ENCODE measurements at regions not wholly inside any gene's neighbourhood (a gene's known extent, or its start where the extent isn't known, plus 50 kb on each side); places are given as distances from the start of the nearest gene placed in this dataset.

DNA sequence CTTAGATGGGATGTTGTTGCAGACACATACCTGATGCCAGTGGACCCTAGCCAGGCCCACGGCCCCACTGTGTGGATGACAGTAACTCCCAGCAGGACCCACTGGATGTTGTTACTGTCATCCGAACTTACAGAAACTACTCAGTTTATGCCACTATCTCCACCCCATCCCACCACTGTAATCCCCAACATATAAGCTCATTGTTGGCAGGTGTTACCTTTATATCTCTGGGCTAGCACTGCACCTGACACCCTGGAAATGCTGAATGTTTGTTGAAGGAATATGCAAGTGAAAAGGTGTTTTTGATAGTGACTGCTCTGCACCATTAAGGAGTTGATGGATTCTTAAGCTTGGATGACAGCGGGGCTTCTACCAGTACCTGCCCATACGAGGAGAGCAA is 133.5 kb upstream of the ASB18 start:
- no peak overlapping the region for H2AFZ ChIP-seq (ENCODE audit: low read depth, low read length)
- no peak overlapping the region for H3K4me3 ChIP-seq (ENCODE audit: low read length)
- no peaks in the 10 kb centered on the region for H3K9me3 ChIP-seq (ENCODE audit: low read length)
- no peak for TF ChIP-seq RAD21 (conservative IDR thresholded peaks at IDR 0.05)
- no peak overlapping the region for H3K9ac ChIP-seq (ENCODE audit: low read length)
- H3F3A ChIP-seq (ENCODE audit: insufficient read depth, low read length, poor library complexity, severe bottlenecking), result no peaks in the 10 kb centered on the region
- H3K79me2 ChIP-seq (replicated peaks; ENCODE audit: insufficient read depth, low read length), result no peaks in the 10 kb centered on the region
- H3K4me2 ChIP-seq (ENCODE audit: low read length), result no peak overlapping the region
- no peaks in the 10 kb centered on the region for H4K20me1 ChIP-seq (ENCODE audit: insufficient read depth)
- H3K9me2 ChIP-seq (ENCODE audit: insufficient read depth, low read length), result no peaks in the 10 kb centered on the region
- H3K27me3 ChIP-seq (ENCODE audit: insufficient read depth, low read depth, low read length), result no peaks in the 10 kb centered on the region
- no peak overlapping the region for H3K27ac ChIP-seq (ENCODE audit: low read length)
- H3K36me3 ChIP-seq (ENCODE audit: insufficient read depth, low read length), result no peaks in the 10 kb centered on the region

DNA sequence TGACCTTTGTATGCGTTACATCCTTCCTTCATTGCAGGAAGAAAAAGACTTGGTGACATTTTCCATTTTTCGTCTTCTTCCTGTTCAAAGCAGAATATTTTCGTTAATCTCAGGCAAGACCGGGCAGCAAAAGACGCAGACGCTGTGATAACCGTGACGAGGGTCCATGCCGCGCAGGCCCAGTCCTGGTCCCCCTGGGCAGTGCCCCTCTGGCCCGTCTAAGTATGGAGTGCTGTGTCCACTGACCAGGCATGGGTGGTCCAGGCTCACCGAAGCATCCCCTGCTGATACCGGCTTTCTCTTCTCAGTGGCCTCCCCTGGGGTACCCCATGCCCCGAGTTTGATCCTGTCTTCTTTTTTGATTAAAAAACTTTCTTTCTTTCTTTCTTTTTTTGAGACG is 135.2 kb upstream of the ASB18 start:
- Histone ChIP-seq H3K4me3 (ENCODE audit: low read length) (no peak overlapping the region), H3K4me2 (ENCODE audit: low read length) (no peak overlapping the region), H3K9ac (ENCODE audit: low read length) (no peak overlapping the region), H3K9me2 (ENCODE audit: insufficient read depth, low read length) (no peaks in the 10 kb centered on the region), H3K27me3 (ENCODE audit: insufficient read depth, low read depth, low read length) (no peaks in the 10 kb centered on the region), H3K27ac (ENCODE audit: low read length) (no peak overlapping the region), H3K79me2 (replicated peaks; ENCODE audit: insufficient read depth, low read length) (no peaks in the 10 kb centered on the region), H4K20me1 (ENCODE audit: insufficient read depth) (no peaks in the 10 kb centered on the region), H2AFZ (ENCODE audit: low read depth, low read length) (no peak overlapping the region), H3F3A (ENCODE audit: insufficient read depth, low read length, poor library complexity, severe bottlenecking) (no peaks in the 10 kb centered on the region), H3K36me3 (ENCODE audit: insufficient read depth, low read length) (no peaks in the 10 kb centered on the region), H3K9me3 (ENCODE audit: low read length) (no peaks in the 10 kb centered on the region)
- TF ChIP-seq POLR2AphosphoS5 (IDR thresholded peaks at IDR 0.05) (no peak), TAF1 (IDR thresholded peaks at IDR 0.05; ENCODE audit: low read depth) (no peak), RAD21 (conservative IDR thresholded peaks at IDR 0.05) (no peak), EP300 (conservative IDR thresholded peaks at IDR 0.05; ENCODE audit: poor library complexity, severe bottlenecking) (no peak), MXI1 (conservative IDR thresholded peaks at IDR 0.05; ENCODE audit: poor library complexity, severe bottlenecking) (no peak), SMC3 (conservative IDR thresholded peaks at IDR 0.05; ENCODE audit: poor library complexity) (no peak), EZH2 (IDR thresholded peaks at IDR 0.05; ENCODE audit: borderline replicate concordance, insufficient read depth, low read length, poor library complexity, severe bottlenecking) (no peak), CTCF (IDR thresholded peaks at IDR 0.05; ENCODE audit: poor library complexity, severe bottlenecking) (no peak)
- TF ChIP-seq, protein P1, sequence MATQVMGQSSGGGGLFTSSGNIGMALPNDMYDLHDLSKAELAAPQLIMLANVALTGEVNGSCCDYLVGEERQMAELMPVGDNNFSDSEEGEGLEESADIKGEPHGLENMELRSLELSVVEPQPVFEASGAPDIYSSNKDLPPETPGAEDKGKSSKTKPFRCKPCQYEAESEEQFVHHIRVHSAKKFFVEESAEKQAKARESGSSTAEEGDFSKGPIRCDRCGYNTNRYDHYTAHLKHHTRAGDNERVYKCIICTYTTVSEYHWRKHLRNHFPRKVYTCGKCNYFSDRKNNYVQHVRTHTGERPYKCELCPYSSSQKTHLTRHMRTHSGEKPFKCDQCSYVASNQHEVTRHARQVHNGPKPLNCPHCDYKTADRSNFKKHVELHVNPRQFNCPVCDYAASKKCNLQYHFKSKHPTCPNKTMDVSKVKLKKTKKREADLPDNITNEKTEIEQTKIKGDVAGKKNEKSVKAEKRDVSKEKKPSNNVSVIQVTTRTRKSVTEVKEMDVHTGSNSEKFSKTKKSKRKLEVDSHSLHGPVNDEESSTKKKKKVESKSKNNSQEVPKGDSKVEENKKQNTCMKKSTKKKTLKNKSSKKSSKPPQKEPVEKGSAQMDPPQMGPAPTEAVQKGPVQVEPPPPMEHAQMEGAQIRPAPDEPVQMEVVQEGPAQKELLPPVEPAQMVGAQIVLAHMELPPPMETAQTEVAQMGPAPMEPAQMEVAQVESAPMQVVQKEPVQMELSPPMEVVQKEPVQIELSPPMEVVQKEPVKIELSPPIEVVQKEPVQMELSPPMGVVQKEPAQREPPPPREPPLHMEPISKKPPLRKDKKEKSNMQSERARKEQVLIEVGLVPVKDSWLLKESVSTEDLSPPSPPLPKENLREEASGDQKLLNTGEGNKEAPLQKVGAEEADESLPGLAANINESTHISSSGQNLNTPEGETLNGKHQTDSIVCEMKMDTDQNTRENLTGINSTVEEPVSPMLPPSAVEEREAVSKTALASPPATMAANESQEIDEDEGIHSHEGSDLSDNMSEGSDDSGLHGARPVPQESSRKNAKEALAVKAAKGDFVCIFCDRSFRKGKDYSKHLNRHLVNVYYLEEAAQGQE (IDR thresholded peaks at IDR 0.05; ENCODE audit: borderline replicate concordance), result no peak

GRCh38 chr2:236400046-236400574 is 135.9 kb upstream of the ASB18 start:
- H3K36me3 ChIP-seq (ENCODE audit: insufficient read depth, low read length), result no peaks in the 10 kb centered on the region
- no peak overlapping the region for H3K27ac ChIP-seq (ENCODE audit: low read length)
- no peaks in the 10 kb centered on the region for H3K27me3 ChIP-seq (ENCODE audit: insufficient read depth, low read depth, low read length)
- H3F3A ChIP-seq (ENCODE audit: insufficient read depth, low read length, poor library complexity, severe bottlenecking), result no peaks in the 10 kb centered on the region
- H3K9me3 ChIP-seq (ENCODE audit: low read length), result no peaks in the 10 kb centered on the region
- H3K79me2 ChIP-seq (replicated peaks; ENCODE audit: insufficient read depth, low read length), result no peaks in the 10 kb centered on the region
- H2AFZ ChIP-seq (ENCODE audit: low read depth, low read length), result no peak overlapping the region
- no peak overlapping the region for H3K4me3 ChIP-seq (ENCODE audit: low read length)
- TF ChIP-seq MXI1 (conservative IDR thresholded peaks at IDR 0.05; ENCODE audit: poor library complexity, severe bottlenecking) (no peak), RAD21 (conservative IDR thresholded peaks at IDR 0.05) (no peak), EP300 (conservative IDR thresholded peaks at IDR 0.05; ENCODE audit: poor library complexity, severe bottlenecking) (no peak), SMC3 (conservative IDR thresholded peaks at IDR 0.05; ENCODE audit: poor library complexity) (no peak), CTCF (IDR thresholded peaks at IDR 0.05; ENCODE audit: poor library complexity, severe bottlenecking) (no peak)
- no peak overlapping the region for H3K4me2 ChIP-seq (ENCODE audit: low read length)
- H3K9ac ChIP-seq (ENCODE audit: low read length), result no peak overlapping the region
- H3K9me2 ChIP-seq (ENCODE audit: insufficient read depth, low read length), result no peaks in the 10 kb centered on the region
- H4K20me1 ChIP-seq (ENCODE audit: insufficient read depth), result no peaks in the 10 kb centered on the region

All from neural cell (in vitro differentiated cells).